ENCODE measurements at regions not wholly inside any gene's neighbourhood (a gene's known extent, or its start where the extent isn't known, plus 50 kb on each side); places are given as distances from the start of the nearest gene placed in this dataset.

DNA sequence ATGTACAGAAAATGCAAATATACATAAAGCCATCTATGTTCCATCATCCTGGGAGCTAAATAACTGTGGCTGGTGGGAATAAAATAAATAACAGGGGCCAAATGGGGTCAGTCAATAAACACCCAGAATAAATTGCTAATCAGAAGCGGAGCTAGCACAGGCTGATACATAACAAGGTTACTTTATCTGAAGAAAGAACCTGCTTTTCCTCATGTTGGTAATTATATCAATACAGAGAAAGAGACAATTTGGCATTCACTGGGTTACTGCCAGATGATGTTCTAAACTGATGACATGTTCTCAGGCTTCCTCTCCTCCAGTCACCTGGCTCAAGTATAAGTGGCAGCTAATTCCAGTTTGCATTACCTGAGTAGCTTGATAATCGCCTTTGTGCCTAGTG, 144.9 kb upstream of the CD180 start:
- no peak for DNase-seq
- intact Hi-C loops (cut with DNase I; ENCODE audit: low total_unique reads): no loop called here
- no peaks in the 10 kb centered on the region for H3K4me1 ChIP-seq
- H3K36me3 ChIP-seq: no peaks in the 10 kb centered on the region
- no peaks in the 10 kb centered on the region for H3K27me3 ChIP-seq
- no peak overlapping the region for H3K4me3 ChIP-seq
- TF ChIP-seq CTCF (IDR thresholded peaks at IDR 0.05): no peak
- peaks cover 0 to 7% (median 4%) of the 10 kb centered on the region in 3 donors for H3K9me3 ChIP-seq
- H3K27ac ChIP-seq: no peak overlapping the region

DNA sequence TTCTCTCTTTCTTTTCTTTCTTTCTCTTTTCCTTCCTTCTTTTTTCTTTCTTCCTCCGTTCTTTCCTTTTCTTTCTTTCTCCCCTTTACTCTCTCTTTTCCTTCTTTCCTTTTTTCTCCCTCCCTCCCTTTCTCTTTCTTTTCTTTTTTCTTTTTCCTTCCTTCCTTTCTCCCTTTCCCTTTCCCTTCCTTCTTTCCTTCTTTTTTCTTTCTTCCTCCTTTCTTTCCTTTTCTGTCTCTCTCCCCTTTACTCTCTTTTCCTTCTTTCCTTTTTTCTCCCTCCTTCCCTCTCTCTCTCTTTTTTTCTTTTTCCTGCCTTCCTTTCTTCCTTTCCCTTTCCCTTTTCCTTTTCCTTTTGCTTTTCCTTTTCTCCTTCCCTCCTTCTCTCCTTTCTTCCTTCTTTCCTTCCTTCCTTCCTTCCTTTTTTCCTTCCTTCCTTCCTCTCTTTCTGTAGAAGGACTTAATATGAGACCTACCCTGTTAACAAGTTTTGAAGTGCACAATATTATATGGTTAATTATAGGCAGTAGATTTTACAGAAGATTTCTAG, 142.7 kb upstream of the CD180 start:
- intact Hi-C loops (cut with DNase I; ENCODE audit: low total_unique reads): no loop called here
- no peak for DNase-seq
- Histone ChIP-seq H3K27me3 (no peaks in the 10 kb centered on the region), H3K9me3 (no peaks in the 10 kb centered on the region), H3K4me1 (no peaks in the 10 kb centered on the region), H3K27ac (no peak overlapping the region), H3K4me3 (no peak overlapping the region), H3K36me3 (no peaks in the 10 kb centered on the region)
- TF ChIP-seq CTCF (IDR thresholded peaks at IDR 0.05): no peak

GRCh38 chr5:67338421-67338820, 141.8 kb upstream of the CD180 start:
- intact Hi-C loops (cut with DNase I; ENCODE audit: low total_unique reads): no loop called here
- no peak for DNase-seq

GRCh38 chr5:67337751-67338150, 141.2 kb upstream of the CD180 start:
- intact Hi-C loops (cut with DNase I; ENCODE audit: low total_unique reads): no loop called here
- Histone ChIP-seq H3K27ac (no peak overlapping the region), H3K4me3 (no peak overlapping the region), H3K4me1 (no peaks in the 10 kb centered on the region), H3K36me3 (no peaks in the 10 kb centered on the region), H3K27me3 (no peaks in the 10 kb centered on the region), H3K9me3 (no peaks in the 10 kb centered on the region)
- DNase-seq: no peak
- TF ChIP-seq CTCF (IDR thresholded peaks at IDR 0.05): no peak

More at GRCh38 chr5:67338421-67338820, 141.8 kb upstream of the CD180 start:
- Histone ChIP-seq H3K4me1 (no peaks in the 10 kb centered on the region), H3K27me3 (no peaks in the 10 kb centered on the region), H3K36me3 (no peaks in the 10 kb centered on the region), H3K4me3 (no peak overlapping the region), H3K9me3 (no peaks in the 10 kb centered on the region), H3K27ac (no peak overlapping the region)
- no peak for TF ChIP-seq CTCF (IDR thresholded peaks at IDR 0.05)

DNA sequence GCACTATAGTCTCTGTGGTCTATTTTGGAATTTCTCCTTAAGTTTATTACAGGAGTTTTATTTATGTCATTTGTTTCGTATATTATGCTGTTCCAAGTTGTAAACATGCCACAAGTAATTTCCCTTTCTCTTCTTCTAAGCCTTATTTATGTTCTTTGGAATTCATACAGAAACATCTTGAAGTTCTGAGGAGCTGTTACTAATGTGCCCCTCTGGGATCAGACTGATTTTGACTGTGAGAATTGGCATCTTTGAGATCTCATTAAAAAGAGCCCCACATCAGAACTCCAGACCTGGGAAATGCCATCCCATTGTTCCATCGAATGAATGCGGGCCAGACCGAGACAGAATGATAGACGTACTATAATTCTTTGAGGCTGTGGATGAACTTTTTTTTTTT, 138.8 kb upstream of the CD180 start:
- intact Hi-C loops (cut with DNase I; ENCODE audit: low total_unique reads): no loop called here
- no peak for TF ChIP-seq CTCF (IDR thresholded peaks at IDR 0.05)
- H3K27ac ChIP-seq: no peak overlapping the region
- no peaks in the 10 kb centered on the region for H3K27me3 ChIP-seq
- no peak overlapping the region for H3K4me3 ChIP-seq
- no peaks in the 10 kb centered on the region for H3K4me1 ChIP-seq
- no peaks in the 10 kb centered on the region for H3K36me3 ChIP-seq
- peaks cover 0 to 5% (median 3%) of the 10 kb centered on the region in 3 donors for H3K9me3 ChIP-seq
- no peak for DNase-seq

DNA sequence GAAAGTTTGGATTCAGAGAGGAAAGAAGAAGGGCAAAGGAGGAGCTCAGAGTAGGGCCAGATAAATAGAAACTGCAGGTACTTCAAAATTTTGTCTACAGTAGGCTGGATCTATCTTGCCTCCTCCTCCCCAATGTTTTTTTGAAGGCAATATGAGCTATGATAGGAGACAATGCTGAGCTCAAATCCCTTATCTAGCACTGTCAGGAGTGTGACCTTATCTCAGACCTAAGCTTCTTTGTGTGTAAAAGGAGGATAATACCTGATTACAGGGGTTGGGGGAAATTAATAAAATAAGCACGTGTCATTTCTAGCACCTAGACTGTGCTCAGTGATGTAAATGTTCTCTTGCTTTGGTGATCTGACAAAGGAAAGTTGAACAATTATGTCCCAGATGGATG, 137.8 kb upstream of the CD180 start:
- no peak for TF ChIP-seq CTCF (IDR thresholded peaks at IDR 0.05)
- no peaks in the 10 kb centered on the region for H3K4me1 ChIP-seq
- DNase-seq: no peak
- intact Hi-C loops (cut with DNase I; ENCODE audit: low total_unique reads): no loop called here
- no peaks in the 10 kb centered on the region for H3K36me3 ChIP-seq
- H3K4me3 ChIP-seq: no peak overlapping the region
- H3K9me3 ChIP-seq: peaks cover 0 to 7% (median 5%) of the 10 kb centered on the region in 3 donors
- no peak overlapping the region for H3K27ac ChIP-seq
- H3K27me3 ChIP-seq: no peaks in the 10 kb centered on the region

Measured in tibial artery (tissue), 4 donors.